HL-60 (cell line): ENCODE measurements at regions not wholly inside any gene's neighbourhood (a gene's known extent, or its start where the extent isn't known, plus 50 kb on each side); places are given as distances from the start of the nearest gene placed in this dataset.
A peak's percentile ranks its signal among the peaks of the same experiment; 100 is the strongest.

Experiments
- DNase-seq, 2 experiments: peaks; one replicate each; pipeline ENCODE4 v3.0.0-alpha.2; 2010 to 2020; ENCODE audit warnings: low read depth in 1 of 2, low spot score in 1 of 2
- H3K27ac ChIP-seq: fragments of 250-450 bp; sonication (Bioruptor Pico); replicated peaks from 2 replicates; pipeline ENCODE4 v1.5.1; 2020; ENCODE audit warnings: mild to moderate bottlenecking, moderate library complexity
- H3K27me3 ChIP-seq: fragments of 250-450 bp; sonication (Bioruptor Pico); 2 replicates; pipeline ENCODE4 v1.5.1; 2021; ENCODE audit warnings: mild to moderate bottlenecking, moderate library complexity; ENCODE audit not compliant: insufficient read depth, poor library complexity, severe bottlenecking
- H3K4me3 ChIP-seq: replicated peaks from 2 replicates; pipeline ENCODE4 v1.5.1; 2011; ENCODE audit warnings: mild to moderate bottlenecking, control low read depth, low read length; ENCODE audit not compliant: insufficient read depth
- CTCF ChIP-seq: IDR thresholded peaks from one replicate; pipeline ENCODE4 v1.5.1; 2011; ENCODE audit warnings: low read length, control low read depth, inconsistent platforms; ENCODE audit not compliant: insufficient read depth
- GABPA ChIP-seq: IDR thresholded peaks from 2 replicates; pipeline ENCODE4 v1.6.1; 2012; ENCODE audit warnings: low read depth
- POLR2AphosphoS5 ChIP-seq: IDR thresholded peaks from 2 replicates; pipeline ENCODE4 v1.6.1; 2012; ENCODE audit warnings: low read depth
- REST ChIP-seq: IDR thresholded peaks from 2 replicates; pipeline ENCODE4 v1.6.1; 2012; ENCODE audit warnings: low read depth; ENCODE audit not compliant: insufficient replicate concordance
- SPI1 ChIP-seq: IDR thresholded peaks from 2 replicates; pipeline ENCODE4 v1.6.1; 2012; ENCODE audit warnings: low read depth, mild to moderate bottlenecking, borderline replicate concordance

- H3K27ac ChIP-seq = no peak overlapping the region
- DNase-seq = peak; percentile 18 to 26
- no peaks in the 10 kb centered on the region for H3K27me3 ChIP-seq
- TF ChIP-seq REST (no peak), CTCF (peak; percentile 75), POLR2AphosphoS5 (no peak)
- no peak overlapping the region for H3K4me3 ChIP-seq
Observed at GRCh38 chr4:85370400-85371032, 104.4 kb upstream of the ARHGAP24 start.

GRCh38 chr4:85372966-85373365, 102.0 kb upstream of the ARHGAP24 start:
- no peak overlapping the region for H3K4me3 ChIP-seq
- H3K27me3 ChIP-seq = no peaks in the 10 kb centered on the region
- no peak overlapping the region for H3K27ac ChIP-seq
- no peak for DNase-seq
- TF ChIP-seq GABPA = no peak
- TF ChIP-seq CTCF = no peak
- TF ChIP-seq SPI1 = no peak
- no peak for TF ChIP-seq POLR2AphosphoS5
- TF ChIP-seq REST = no peak

GRCh38 chr4:85376285-85376684, 98.7 kb upstream of the ARHGAP24 start:
- Histone ChIP-seq H3K4me3 (no peak overlapping the region), H3K27ac (no peak overlapping the region), H3K27me3 (no peaks in the 10 kb centered on the region)
- TF ChIP-seq POLR2AphosphoS5 (no peak), GABPA (no peak)
- no peak for DNase-seq

GRCh38 chr4:85381968-85382367, 93.0 kb upstream of the ARHGAP24 start:
- no peak for DNase-seq
- H3K4me3 ChIP-seq = no peak overlapping the region
- no peak for TF ChIP-seq SPI1
- TF ChIP-seq POLR2AphosphoS5 = no peak
- TF ChIP-seq CTCF = no peak
- no peak overlapping the region for H3K27ac ChIP-seq
- no peaks in the 10 kb centered on the region for H3K27me3 ChIP-seq
